ENCODE measurements at regions not wholly inside any gene's neighbourhood (a gene's known extent, or its start where the extent isn't known, plus 50 kb on each side); places are given as distances from the start of the nearest gene placed in this dataset.

DNA sequence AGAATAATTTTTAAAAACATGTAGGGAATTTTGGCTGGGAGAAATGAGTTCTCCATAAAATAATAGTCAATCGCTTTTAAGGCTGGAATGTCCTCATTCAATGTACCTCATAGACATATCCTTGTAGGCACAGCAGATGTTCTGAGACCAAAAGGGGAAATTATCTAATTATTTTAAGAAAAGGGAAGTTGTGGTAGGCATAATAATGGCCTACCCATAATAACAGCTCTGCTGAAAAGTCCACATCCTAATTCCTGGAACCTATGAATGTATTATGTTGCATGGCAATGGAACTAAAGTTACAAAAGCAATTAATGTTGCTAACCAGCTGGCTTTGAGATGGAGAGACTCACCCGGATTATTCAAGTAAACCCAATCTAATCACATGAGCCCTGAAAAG, 216.1 kb downstream of the TRIM36 start:
- no peak for DNase-seq
- Histone ChIP-seq H3K9me3 (no peaks in the 10 kb centered on the region), H3K36me3 (ENCODE audit: control insufficient read depth, insufficient read depth, low read length) (no peaks in the 10 kb centered on the region), H3K27me3 (replicated peaks; ENCODE audit: control insufficient read depth, insufficient read depth, low read length) (no peaks in the 10 kb centered on the region), H3K4me1 (no peaks in the 10 kb centered on the region), H3K4me3 (ENCODE audit: low read depth, low read length) (no peak overlapping the region)
- CTCF ChIA-PET: no interaction called here
- no peaks in the 10 kb centered on the region for H3K27me3 Mint-ChIP-seq (ENCODE audit: insufficient read depth, unreplicated experiment)
- H3K9me3 Mint-ChIP-seq (ENCODE audit: unreplicated experiment): no peaks in the 10 kb centered on the region
- H3K4me1 Mint-ChIP-seq (ENCODE audit: low read depth, unreplicated experiment): no peaks in the 10 kb centered on the region
- POLR2A ChIA-PET: no interaction called here
- intact Hi-C loops (cut with micrococcal nuclease; ENCODE audit: unreplicated experiment): loop anchor here (5.0 kb wide), 1 partner anchor 59 kb away; no protein-coding TSS in a partner anchor
- no peak overlapping the region for H3K27ac Mint-ChIP-seq (ENCODE audit: unreplicated experiment)
- BruUV-seq (replicated peaks): no TSS peak
- H3K36me3 Mint-ChIP-seq (ENCODE audit: insufficient read depth, unreplicated experiment): no peaks in the 10 kb centered on the region
- TF ChIP-seq, protein P1, sequence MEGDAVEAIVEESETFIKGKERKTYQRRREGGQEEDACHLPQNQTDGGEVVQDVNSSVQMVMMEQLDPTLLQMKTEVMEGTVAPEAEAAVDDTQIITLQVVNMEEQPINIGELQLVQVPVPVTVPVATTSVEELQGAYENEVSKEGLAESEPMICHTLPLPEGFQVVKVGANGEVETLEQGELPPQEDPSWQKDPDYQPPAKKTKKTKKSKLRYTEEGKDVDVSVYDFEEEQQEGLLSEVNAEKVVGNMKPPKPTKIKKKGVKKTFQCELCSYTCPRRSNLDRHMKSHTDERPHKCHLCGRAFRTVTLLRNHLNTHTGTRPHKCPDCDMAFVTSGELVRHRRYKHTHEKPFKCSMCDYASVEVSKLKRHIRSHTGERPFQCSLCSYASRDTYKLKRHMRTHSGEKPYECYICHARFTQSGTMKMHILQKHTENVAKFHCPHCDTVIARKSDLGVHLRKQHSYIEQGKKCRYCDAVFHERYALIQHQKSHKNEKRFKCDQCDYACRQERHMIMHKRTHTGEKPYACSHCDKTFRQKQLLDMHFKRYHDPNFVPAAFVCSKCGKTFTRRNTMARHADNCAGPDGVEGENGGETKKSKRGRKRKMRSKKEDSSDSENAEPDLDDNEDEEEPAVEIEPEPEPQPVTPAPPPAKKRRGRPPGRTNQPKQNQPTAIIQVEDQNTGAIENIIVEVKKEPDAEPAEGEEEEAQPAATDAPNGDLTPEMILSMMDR (IDR thresholded peaks at IDR 0.05; ENCODE audit: insufficient read depth in 1 of 2, low read depth in 1 of 2, low read length in 1 of 2, severe bottlenecking in 1 of 2, unreplicated experiment in 1 of 2): no peak
- H3K4me3 Mint-ChIP-seq (ENCODE audit: unreplicated experiment): no peak overlapping the region

DNA sequence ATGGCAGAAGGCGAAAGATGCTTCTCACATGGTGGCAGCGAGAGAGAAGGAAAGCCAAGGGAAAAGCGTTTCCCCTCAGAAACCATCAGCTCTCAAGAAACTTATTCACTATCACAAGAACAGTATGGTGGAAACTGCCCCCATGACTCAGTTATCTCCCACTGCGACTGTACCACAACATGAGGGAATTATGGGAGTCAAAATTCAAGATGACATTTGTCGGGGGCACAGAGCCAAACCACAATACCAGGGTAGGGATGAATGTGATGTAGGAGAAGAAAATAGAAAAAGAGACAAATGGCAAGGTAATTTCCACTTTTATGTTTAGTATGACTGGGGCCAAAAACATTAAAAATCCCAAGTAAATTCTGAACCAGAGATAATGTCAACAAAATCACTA, 216.8 kb downstream of the TRIM36 start:
- H3K4me1 ChIP-seq: no peaks in the 10 kb centered on the region
- DNase-seq: no peak
- Mint-ChIP-seq H3K27me3 (ENCODE audit: insufficient read depth, unreplicated experiment) (no peaks in the 10 kb centered on the region), H3K9me3 (ENCODE audit: unreplicated experiment) (no peaks in the 10 kb centered on the region), H3K36me3 (ENCODE audit: insufficient read depth, unreplicated experiment) (no peaks in the 10 kb centered on the region), H3K4me3 (ENCODE audit: unreplicated experiment) (no peak overlapping the region), H3K27ac (ENCODE audit: unreplicated experiment) (no peak overlapping the region), H3K4me1 (ENCODE audit: low read depth, unreplicated experiment) (no peaks in the 10 kb centered on the region)
- no TSS peak for BruUV-seq (replicated peaks)
- ChIA-PET POLR2A (no interaction called here), CTCF (no interaction called here)
- H3K27me3 ChIP-seq (replicated peaks; ENCODE audit: control insufficient read depth, insufficient read depth, low read length): no peaks in the 10 kb centered on the region
- intact Hi-C loops (cut with micrococcal nuclease; ENCODE audit: unreplicated experiment): loop anchor here (5.0 kb wide), 1 partner anchor 59 kb away; no protein-coding TSS in a partner anchor
- TF ChIP-seq, protein P1 (IDR thresholded peaks at IDR 0.05; ENCODE audit: insufficient read depth in 1 of 2, low read depth in 1 of 2, low read length in 1 of 2, severe bottlenecking in 1 of 2, unreplicated experiment in 1 of 2): no peak
- H3K36me3 ChIP-seq (ENCODE audit: control insufficient read depth, insufficient read depth, low read length): no peaks in the 10 kb centered on the region
- H3K9me3 ChIP-seq: no peaks in the 10 kb centered on the region
- H3K4me3 ChIP-seq (ENCODE audit: low read depth, low read length): no peak overlapping the region

DNA sequence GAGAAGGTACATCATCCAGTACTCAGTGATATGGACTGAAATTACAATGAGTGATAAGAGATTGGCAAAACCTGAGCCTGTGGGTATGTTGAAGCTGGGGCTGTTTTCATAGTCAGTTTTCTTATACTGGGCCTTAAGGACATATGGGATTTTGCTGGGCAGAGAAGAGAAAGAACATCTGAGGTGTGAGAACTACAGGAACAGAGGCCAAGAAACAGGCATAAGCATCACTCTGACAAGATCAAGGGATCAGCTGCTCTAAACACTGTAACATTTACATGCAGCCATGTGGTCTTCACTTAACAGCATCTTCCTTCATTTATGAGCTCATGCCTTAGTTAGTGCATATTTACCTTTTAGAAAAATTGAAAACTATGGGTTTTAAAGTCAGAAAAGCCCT, 220.0 kb downstream of the TRIM36 start:
- Mint-ChIP-seq H3K27ac (ENCODE audit: unreplicated experiment) (no peak overlapping the region), H3K4me1 (ENCODE audit: low read depth, unreplicated experiment) (no peaks in the 10 kb centered on the region), H3K36me3 (ENCODE audit: insufficient read depth, unreplicated experiment) (no peaks in the 10 kb centered on the region), H3K9me3 (ENCODE audit: unreplicated experiment) (no peaks in the 10 kb centered on the region), H3K4me3 (ENCODE audit: unreplicated experiment) (no peak overlapping the region), H3K27me3 (ENCODE audit: insufficient read depth, unreplicated experiment) (no peaks in the 10 kb centered on the region)
- no peaks in the 10 kb centered on the region for H3K4me1 ChIP-seq
- no peak for DNase-seq
- intact Hi-C loops (cut with micrococcal nuclease; ENCODE audit: unreplicated experiment): loop anchor here (5.0 kb wide), 1 partner anchor 63 kb away; no protein-coding TSS in a partner anchor
- no peaks in the 10 kb centered on the region for H3K9me3 ChIP-seq
- POLR2A ChIA-PET: no interaction called here
- H3K36me3 ChIP-seq (ENCODE audit: control insufficient read depth, insufficient read depth, low read length): no peaks in the 10 kb centered on the region
- H3K4me3 ChIP-seq (ENCODE audit: low read depth, low read length): no peak overlapping the region
- TF ChIP-seq, protein P1 (IDR thresholded peaks at IDR 0.05; ENCODE audit: insufficient read depth in 1 of 2, low read depth in 1 of 2, low read length in 1 of 2, severe bottlenecking in 1 of 2, unreplicated experiment in 1 of 2): no peak
- CTCF ChIA-PET: no interaction called here
- no peaks in the 10 kb centered on the region for H3K27me3 ChIP-seq (replicated peaks; ENCODE audit: control insufficient read depth, insufficient read depth, low read length)
- no TSS peak for BruUV-seq (replicated peaks)
